ENCODE measurements at regions not wholly inside any gene's neighbourhood (a gene's known extent, or its start where the extent isn't known, plus 50 kb on each side); places are given as distances from the start of the nearest gene placed in this dataset.

- Histone ChIP-seq H3K27me3 (ENCODE audit: insufficient read depth, low read depth) (no peaks in the 10 kb centered on the region), H4K20me1 (ENCODE audit: insufficient read depth) (no peaks in the 10 kb centered on the region), H3K4me1 (ENCODE audit: low read depth, poor library complexity, severe bottlenecking) (no peaks in the 10 kb centered on the region), H3K4me2 (no peak overlapping the region), H3K36me3 (ENCODE audit: insufficient read depth) (no peaks in the 10 kb centered on the region), H2AFZ (ENCODE audit: low read depth) (no peak overlapping the region), H3K4me3 (IDR thresholded peaks at IDR 0.05; ENCODE audit: insufficient read depth, low read depth, low read length) (no peak overlapping the region), H3K27ac (no peak overlapping the region), H3K79me2 (ENCODE audit: insufficient read depth, low read depth) (no peaks in the 10 kb centered on the region), H3K9ac (no peak overlapping the region)
- no peak for TF ChIP-seq CTCF (conservative IDR thresholded peaks at IDR 0.05; ENCODE audit: low read depth, low read length)
Measured at GRCh38 chr10:6868036-6868725, 288.1 kb upstream of the PRKCQ start.

GRCh38 chr10:6866757-6867156 lies 286.7 kb upstream of the PRKCQ start:
- H3K36me3 ChIP-seq (ENCODE audit: insufficient read depth) = no peaks in the 10 kb centered on the region
- H3K27ac ChIP-seq = no peak overlapping the region
- no peak for TF ChIP-seq CTCF (conservative IDR thresholded peaks at IDR 0.05; ENCODE audit: low read depth, low read length)
- H3K79me2 ChIP-seq (ENCODE audit: insufficient read depth, low read depth) = no peaks in the 10 kb centered on the region
- H4K20me1 ChIP-seq (ENCODE audit: insufficient read depth) = no peaks in the 10 kb centered on the region
- no peak overlapping the region for H3K9ac ChIP-seq
- H3K27me3 ChIP-seq (ENCODE audit: insufficient read depth, low read depth) = no peaks in the 10 kb centered on the region
- no peak overlapping the region for H3K4me2 ChIP-seq
- H3K4me3 ChIP-seq (IDR thresholded peaks at IDR 0.05; ENCODE audit: insufficient read depth, low read depth, low read length) = no peak overlapping the region
- H3K4me1 ChIP-seq (ENCODE audit: low read depth, poor library complexity, severe bottlenecking) = no peaks in the 10 kb centered on the region
- H2AFZ ChIP-seq (ENCODE audit: low read depth) = no peak overlapping the region

- no peaks in the 10 kb centered on the region for H3K4me1 ChIP-seq (ENCODE audit: low read depth, poor library complexity, severe bottlenecking)
- no peak overlapping the region for H3K27ac ChIP-seq
- H2AFZ ChIP-seq (ENCODE audit: low read depth) = no peak overlapping the region
- no peaks in the 10 kb centered on the region for H3K79me2 ChIP-seq (ENCODE audit: insufficient read depth, low read depth)
- no peaks in the 10 kb centered on the region for H3K36me3 ChIP-seq (ENCODE audit: insufficient read depth)
- no peaks in the 10 kb centered on the region for H4K20me1 ChIP-seq (ENCODE audit: insufficient read depth)
- no peak overlapping the region for H3K9ac ChIP-seq
- TF ChIP-seq CTCF (conservative IDR thresholded peaks at IDR 0.05; ENCODE audit: low read depth, low read length) = no peak
- no peak overlapping the region for H3K4me3 ChIP-seq (IDR thresholded peaks at IDR 0.05; ENCODE audit: insufficient read depth, low read depth, low read length)
- no peak overlapping the region for H3K4me2 ChIP-seq
- no peaks in the 10 kb centered on the region for H3K27me3 ChIP-seq (ENCODE audit: insufficient read depth, low read depth)
Measured at GRCh38 chr10:6864142-6864541, 284.1 kb upstream of the PRKCQ start.

GRCh38 chr10:6863381-6863780 lies 283.3 kb upstream of the PRKCQ start:
- Histone ChIP-seq H3K4me1 (ENCODE audit: low read depth, poor library complexity, severe bottlenecking) (no peaks in the 10 kb centered on the region), H3K4me3 (IDR thresholded peaks at IDR 0.05; ENCODE audit: insufficient read depth, low read depth, low read length) (no peak overlapping the region), H3K4me2 (no peak overlapping the region), H4K20me1 (ENCODE audit: insufficient read depth) (no peaks in the 10 kb centered on the region), H2AFZ (ENCODE audit: low read depth) (no peak overlapping the region), H3K9ac (no peak overlapping the region), H3K79me2 (ENCODE audit: insufficient read depth, low read depth) (no peaks in the 10 kb centered on the region), H3K27me3 (ENCODE audit: insufficient read depth, low read depth) (no peaks in the 10 kb centered on the region), H3K27ac (no peak overlapping the region), H3K36me3 (ENCODE audit: insufficient read depth) (no peaks in the 10 kb centered on the region)
- TF ChIP-seq CTCF (conservative IDR thresholded peaks at IDR 0.05; ENCODE audit: low read depth, low read length) = no peak
